ENCODE measurements at regions not wholly inside any gene's neighbourhood (a gene's known extent, or its start where the extent isn't known, plus 50 kb on each side); places are given as distances from the start of the nearest gene placed in this dataset.

GRCh38 chr1:222301652-222302051 lies 246.3 kb downstream of the HHIPL2 start:
- DNase-seq (ENCODE audit: low spot score), result no peak

- DNase-seq (ENCODE audit: low spot score), result no peak
These were observed 248.4 kb downstream of the HHIPL2 start for GRCh38 chr1:222299524-222299923.

- DNase-seq (ENCODE audit: low spot score), result no peak
These were observed 257.0 kb downstream of the HHIPL2 start for GRCh38 chr1:222290866-222291265.

- DNase-seq (ENCODE audit: low spot score), result no peak
These were observed 259.9 kb downstream of the HHIPL2 start for GRCh38 chr1:222288053-222288452.

- no peak for DNase-seq (ENCODE audit: low spot score)
These were observed 261.9 kb downstream of the HHIPL2 start for GRCh38 chr1:222286011-222286410.

- DNase-seq (ENCODE audit: low spot score), result no peak
These were observed 262.4 kb downstream of the HHIPL2 start for GRCh38 chr1:222285526-222285925.

GRCh38 chr1:222284466-222284865 lies 263.4 kb downstream of the HHIPL2 start:
- DNase-seq (ENCODE audit: low spot score), result no peak

- DNase-seq (ENCODE audit: low spot score), result no peak
These were observed 264.6 kb downstream of the HHIPL2 start for GRCh38 chr1:222283147-222283768.

GRCh38 chr1:222279591-222279990 lies 268.3 kb downstream of the HHIPL2 start:
- DNase-seq (ENCODE audit: low spot score), result no peak

GRCh38 chr1:222278501-222278900 lies 269.4 kb downstream of the HHIPL2 start:
- DNase-seq (ENCODE audit: low spot score), result no peak

GRCh38 chr1:222275729-222276465 lies 272.0 kb downstream of the HHIPL2 start:
- no peak for DNase-seq (ENCODE audit: low spot score)

- DNase-seq (ENCODE audit: low spot score), result no peak
These were observed 272.7 kb downstream of the HHIPL2 start for GRCh38 chr1:222275001-222275728.

- no peak for DNase-seq (ENCODE audit: low spot score)
These were observed 281.4 kb downstream of the HHIPL2 start for GRCh38 chr1:222266223-222267196.

GRCh38 chr1:222263791-222264190 lies 284.1 kb downstream of the HHIPL2 start:
- DNase-seq (ENCODE audit: low spot score), result no peak

- DNase-seq (ENCODE audit: low spot score), result no peak
These were observed 290.9 kb downstream of the HHIPL2 start for GRCh38 chr1:222257027-222257426.

- DNase-seq (ENCODE audit: low spot score), result no peak
These were observed 291.8 kb downstream of the HHIPL2 start for GRCh38 chr1:222256058-222256457.

- DNase-seq (ENCODE audit: low spot score), result no peak
These were observed 295.1 kb downstream of the HHIPL2 start for GRCh38 chr1:222252788-222253187.

- DNase-seq (ENCODE audit: low spot score), result no peak
These were observed 296.1 kb downstream of the HHIPL2 start for GRCh38 chr1:222251847-222252246.

GRCh38 chr1:222250376-222250775 lies 297.5 kb downstream of the HHIPL2 start:
- DNase-seq (ENCODE audit: low spot score), result no peak

- no peak for DNase-seq (ENCODE audit: low spot score)
These were observed 300.0 kb downstream of the HHIPL2 start for GRCh38 chr1:222247811-222248310.

GRCh38 chr1:222247081-222247480 lies 300.8 kb downstream of the HHIPL2 start:
- DNase-seq (ENCODE audit: low spot score), result no peak
